HG02981 (cell line): ENCODE measurements at regions not wholly inside any gene's neighbourhood (a gene's known extent, or its start where the extent isn't known, plus 50 kb on each side); places are given as distances from the start of the nearest gene placed in this dataset.

Experiments used
- ATAC-seq: cut with Tn5 transposase; IDR thresholded peaks from one replicate; pipeline ENCODE4 v1.9.1; 2021; ENCODE audit warnings: mild to moderate bottlenecking, moderate library complexity; ENCODE audit not compliant: unreplicated experiment

DNA sequence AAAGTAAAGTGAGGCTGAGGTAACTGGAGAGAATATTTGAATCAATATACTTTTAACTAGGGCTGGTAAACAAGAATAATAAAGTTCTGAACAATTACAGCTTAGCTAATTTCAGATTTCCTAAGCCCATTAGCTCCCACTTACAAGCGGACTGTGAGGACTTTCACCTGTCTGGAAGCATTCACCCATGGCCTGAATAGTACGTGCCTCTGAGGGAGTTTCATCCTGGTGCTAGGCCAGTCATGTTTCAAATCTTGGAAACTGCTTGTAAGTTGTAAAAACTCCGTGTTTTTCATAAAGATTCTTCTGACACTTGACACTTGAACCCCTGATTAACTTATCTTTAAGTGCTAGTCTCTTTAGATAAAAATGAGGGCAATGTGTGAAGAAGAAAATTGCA is 975.2 kb upstream of the GHITM start:
- ATAC-seq = no peak

- no peak for ATAC-seq
Observed at GRCh38 chr10:83165265-83165664, 974.0 kb upstream of the GHITM start.

DNA sequence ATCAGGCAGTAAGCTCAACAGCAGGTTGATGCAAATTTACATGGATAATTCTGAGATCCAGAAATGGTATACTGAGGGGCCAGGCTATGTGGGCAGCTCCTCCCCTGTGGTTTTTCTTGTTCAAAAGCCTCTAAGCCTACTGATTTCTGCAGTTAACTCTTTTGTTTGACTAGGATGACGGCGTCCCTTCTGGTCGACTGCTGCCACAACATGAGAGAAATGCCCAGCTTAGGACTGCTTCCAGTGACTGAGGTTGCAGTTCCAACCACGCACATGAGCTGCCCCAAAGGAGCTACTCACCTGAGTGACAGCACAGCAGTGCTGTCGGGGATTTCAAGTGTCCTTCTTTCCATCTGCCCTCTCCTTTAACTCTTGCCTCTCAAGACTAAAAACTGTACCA is 973.0 kb upstream of the GHITM start:
- no peak for ATAC-seq

GRCh38 chr10:83167081-83167480 is 972.2 kb upstream of the GHITM start:
- no peak for ATAC-seq

DNA sequence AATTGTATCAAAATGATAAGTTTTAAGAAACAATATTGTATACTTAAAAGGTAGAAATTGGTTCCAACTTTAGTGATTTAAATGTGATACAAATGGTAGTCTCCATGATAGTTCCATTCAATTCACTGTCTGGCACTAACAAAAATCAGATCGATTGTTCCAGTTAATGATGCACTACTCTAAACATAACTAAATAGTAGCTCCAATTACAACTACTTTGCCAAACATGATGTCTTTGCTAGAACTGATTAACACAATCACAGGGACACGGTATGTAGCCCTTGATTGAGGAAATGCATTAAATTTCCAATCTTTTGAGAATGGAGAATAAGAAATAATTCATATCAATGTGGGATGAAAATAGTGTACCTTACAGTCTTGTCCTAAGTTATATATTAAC is 962.4 kb upstream of the GHITM start:
- no peak for ATAC-seq

DNA sequence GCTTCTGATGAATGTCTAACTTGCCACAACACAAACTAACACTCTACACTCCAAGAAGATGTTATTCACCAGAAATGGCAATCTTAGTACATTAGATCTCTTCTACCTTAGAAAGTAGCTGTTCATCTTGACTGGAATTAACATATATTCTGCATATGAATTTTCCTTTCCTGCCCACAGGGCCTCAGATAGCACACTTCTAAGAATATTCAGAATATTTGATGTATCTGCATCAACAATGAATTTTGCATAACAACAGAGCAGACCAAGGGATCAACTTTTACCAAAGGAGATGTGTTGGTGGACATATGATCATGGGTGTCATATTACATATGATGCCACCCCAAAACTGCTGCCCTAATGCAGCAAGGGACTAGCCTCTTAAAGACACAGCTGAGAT is 960.8 kb upstream of the GHITM start:
- no peak for ATAC-seq

DNA sequence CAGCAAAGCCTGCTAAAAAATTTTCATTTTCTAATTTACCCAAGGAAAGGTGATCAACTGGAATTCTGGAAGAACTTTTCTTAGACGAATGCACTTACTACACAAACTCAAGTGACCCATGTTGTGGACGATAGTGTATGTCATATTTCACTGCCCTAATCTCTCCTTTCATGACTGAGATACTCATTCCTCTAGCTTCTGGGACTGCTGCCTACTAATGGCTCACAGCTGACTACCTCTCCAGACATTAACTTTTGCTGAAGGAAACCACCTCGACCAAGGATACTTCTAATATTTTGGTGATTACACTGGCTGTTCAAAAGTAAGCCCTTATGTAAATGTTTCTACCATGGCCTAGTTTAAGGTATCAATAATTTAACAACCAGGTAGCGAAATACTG is 959.9 kb upstream of the GHITM start:
- no peak for ATAC-seq

GRCh38 chr10:83182076-83182475 is 957.2 kb upstream of the GHITM start:
- ATAC-seq = no peak

- no peak for ATAC-seq
Observed at GRCh38 chr10:83184641-83185040, 954.7 kb upstream of the GHITM start.

DNA sequence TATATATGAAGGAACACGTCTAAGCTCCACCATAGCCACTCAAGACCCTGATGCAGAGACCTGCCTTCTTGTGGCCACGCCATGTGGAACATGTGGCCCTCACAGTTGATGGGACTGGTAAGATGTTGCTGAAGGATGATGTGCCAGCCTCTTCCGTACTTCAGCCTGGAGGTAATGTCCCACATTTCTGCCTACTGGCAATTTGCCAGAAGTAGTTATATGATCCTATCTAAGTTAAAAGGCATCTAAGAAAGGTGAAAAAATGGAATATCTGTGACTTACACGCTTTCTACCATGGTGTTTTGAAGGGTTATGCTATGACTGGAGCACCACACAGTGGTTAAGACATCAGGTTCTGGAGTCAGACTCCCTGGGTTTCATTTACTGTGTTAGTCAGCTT is 948.7 kb upstream of the GHITM start:
- no peak for ATAC-seq

DNA sequence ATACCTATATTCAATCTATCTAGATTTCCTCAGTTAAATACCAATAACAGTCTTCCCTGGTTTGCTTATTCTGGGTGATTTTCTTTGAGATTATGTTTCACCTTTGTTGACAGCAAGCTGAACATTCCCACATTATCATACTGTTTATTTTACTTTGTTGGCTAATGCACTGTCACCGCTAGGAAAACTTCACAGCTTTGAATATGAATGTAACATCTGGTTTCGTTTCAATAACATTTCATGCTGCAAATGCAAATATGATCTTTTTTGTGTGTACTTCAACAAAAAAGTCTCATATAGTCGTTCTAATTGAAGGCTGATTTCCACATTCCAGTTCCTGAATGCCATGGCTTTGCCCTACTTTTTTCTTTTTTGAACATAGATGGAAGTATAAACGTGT is 946.3 kb upstream of the GHITM start:
- ATAC-seq = no peak

DNA sequence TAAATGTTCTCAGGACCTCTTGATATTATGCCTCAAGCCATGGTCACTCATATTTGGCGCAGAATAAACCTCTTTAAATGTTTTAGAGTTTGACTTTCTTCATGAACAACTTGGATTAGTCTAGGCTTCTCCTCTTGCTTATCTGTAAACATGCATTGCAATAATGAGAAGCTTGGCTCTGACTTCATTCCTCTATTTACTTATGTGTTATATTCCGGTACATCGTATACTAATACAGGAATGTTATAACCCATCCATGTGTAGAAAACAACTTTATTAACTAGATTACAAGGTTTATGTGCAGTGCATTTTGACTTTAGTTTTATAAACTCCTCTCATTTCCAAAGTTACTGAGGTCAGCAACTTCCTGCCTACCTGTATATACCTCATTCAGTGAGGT is 944.3 kb upstream of the GHITM start:
- ATAC-seq = no peak

DNA sequence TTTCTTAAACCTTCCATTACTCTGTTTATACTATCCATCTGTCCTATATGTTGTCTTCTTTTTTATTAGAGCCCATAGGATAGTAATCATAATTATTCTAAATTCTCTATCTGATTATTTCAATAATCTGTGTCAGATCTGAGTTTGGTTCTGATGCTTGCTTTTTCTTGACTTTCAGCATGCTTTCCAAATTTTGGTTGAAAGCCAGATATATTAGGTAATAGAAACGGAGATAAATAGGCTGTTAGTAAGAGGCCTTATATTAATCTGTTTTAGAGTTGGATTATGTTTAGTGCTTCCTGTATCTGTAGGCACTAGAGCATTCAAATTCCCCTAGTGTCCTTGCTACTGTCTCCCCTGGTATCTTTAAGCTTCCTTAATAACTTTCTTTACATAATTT is 939.9 kb upstream of the GHITM start:
- ATAC-seq = no peak

GRCh38 chr10:83205861-83206260 is 933.4 kb upstream of the GHITM start:
- no peak for ATAC-seq

GRCh38 chr10:83212632-83213334 is 926.5 kb upstream of the GHITM start:
- no peak for ATAC-seq

- no peak for ATAC-seq
Observed at GRCh38 chr10:83214136-83214535, 925.2 kb upstream of the GHITM start.

DNA sequence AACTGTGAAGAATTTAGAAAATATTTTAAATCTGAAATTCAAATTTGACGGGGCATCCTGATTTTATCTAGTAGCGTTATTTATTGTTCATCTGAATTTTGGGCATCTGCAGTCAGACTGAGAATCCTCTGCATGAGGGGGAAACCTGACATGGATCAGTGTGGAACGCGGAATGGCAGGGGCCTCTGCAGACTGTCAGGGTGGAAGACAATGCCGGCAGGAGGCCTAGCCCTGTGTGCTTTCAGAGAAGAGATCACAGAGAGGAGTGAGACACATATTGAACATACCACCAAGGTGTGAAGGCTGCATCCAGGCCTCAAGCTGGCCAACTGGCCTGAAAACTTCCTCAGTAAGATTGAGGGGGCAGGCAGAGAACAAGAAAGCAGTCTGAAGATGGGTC is 921.1 kb upstream of the GHITM start:
- no peak for ATAC-seq

- no peak for ATAC-seq
Observed at GRCh38 chr10:83222300-83222699, 917.0 kb upstream of the GHITM start.

- no peak for ATAC-seq
Observed at GRCh38 chr10:83222832-83223742, 916.2 kb upstream of the GHITM start.

GRCh38 chr10:83225781-83226180 is 913.5 kb upstream of the GHITM start:
- no peak for ATAC-seq

- ATAC-seq = no peak
Observed at GRCh38 chr10:83229991-83230390, 909.3 kb upstream of the GHITM start.

DNA sequence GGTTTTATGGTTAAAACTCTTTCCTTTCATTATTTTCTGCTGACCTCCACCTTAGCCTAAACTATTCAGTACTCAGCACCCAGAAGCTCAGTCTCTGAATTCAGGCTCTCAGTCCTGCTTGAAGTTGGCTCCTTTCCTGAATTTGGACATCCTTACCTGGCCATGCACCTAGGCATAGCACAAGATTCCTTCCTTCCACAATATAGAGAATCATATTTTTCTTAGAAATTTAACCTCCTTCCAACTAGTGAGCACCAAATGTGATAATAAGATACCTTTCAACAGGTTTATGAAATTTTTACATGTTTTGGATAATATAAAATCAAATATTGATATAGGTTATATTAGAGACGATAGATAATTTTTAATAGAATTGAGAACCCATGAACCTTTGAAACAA is 905.6 kb upstream of the GHITM start:
- no peak for ATAC-seq
